Large intestine (tissue), 3 donors: ENCODE measurements at regions not wholly inside any gene's neighbourhood (a gene's known extent, or its start where the extent isn't known, plus 50 kb on each side); places are given as distances from the start of the nearest gene placed in this dataset.

Source experiments
- DNase-seq, 2 donors: peaks; one replicate each; pipeline versions ENCODE4 v3.0.0 to v3.0.0-alpha.2; 2013
- H3K27ac ChIP-seq: one replicate; pipeline ENCODE4 v1.5.1; 2013; ENCODE audit warnings: low read length
- H3K27me3 ChIP-seq: 2 replicates; pipeline ENCODE4 v1.6.1; 2013; ENCODE audit warnings: low read length; ENCODE audit not compliant: control insufficient read depth, insufficient read depth
- H3K36me3 ChIP-seq: 2 replicates; pipeline ENCODE4 v1.6.1; 2013; ENCODE audit warnings: low read length; ENCODE audit not compliant: control insufficient read depth, insufficient read depth
- H3K4me1 ChIP-seq: one replicate; pipeline ENCODE4 v1.6.1; 2013; ENCODE audit warnings: low read length; ENCODE audit not compliant: control insufficient read depth, insufficient read depth
- H3K4me3 ChIP-seq: one replicate; pipeline ENCODE4 v1.5.1; 2013; ENCODE audit warnings: low read length
- H3K9me3 ChIP-seq: one replicate; pipeline ENCODE4 v1.6.1; 2013; ENCODE audit warnings: mild to moderate bottlenecking, low read depth, low read length, moderate library complexity; ENCODE audit not compliant: control insufficient read depth
- WGBS: methylation state at CpG from one replicate; pipeline ENCODE4 v1.1.5; 2013; ENCODE audit warnings: low lambda C conversion rate; ENCODE audit not compliant: insufficient coverage; 5-methylcytosine and 5-hydroxymethylcytosine counted together

DNA sequence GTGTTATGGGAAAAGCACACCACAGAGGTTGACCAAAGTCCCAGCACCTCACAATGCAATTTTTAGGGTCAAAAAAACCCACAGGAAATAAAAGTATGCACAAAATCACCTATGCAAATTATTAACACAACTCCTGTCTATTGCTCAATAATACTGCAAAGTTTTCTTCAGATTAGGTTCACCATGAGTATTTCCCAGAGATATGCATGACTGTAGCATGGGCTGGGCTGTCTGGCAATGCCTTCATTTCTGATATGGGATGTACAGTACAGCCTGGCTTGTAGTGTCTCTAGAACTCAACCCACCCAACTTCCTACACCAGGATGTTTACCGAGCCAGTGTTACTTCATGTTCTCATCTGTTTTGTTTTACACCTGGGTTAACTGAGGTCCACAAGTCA, 698.7 kb upstream of the ARGLU1 start:
- Histone ChIP-seq H3K9me3 (no peaks in the 10 kb centered on the region), H3K36me3 (no peaks in the 10 kb centered on the region), H3K27ac (no peak overlapping the region), H3K4me1 (no peaks in the 10 kb centered on the region), H3K4me3 (no peak overlapping the region), H3K27me3 (no peaks in the 10 kb centered on the region)
- 100% methylated on average over 1 of the region's 1 CpG for WGBS
- DNase-seq: no peak

DNA sequence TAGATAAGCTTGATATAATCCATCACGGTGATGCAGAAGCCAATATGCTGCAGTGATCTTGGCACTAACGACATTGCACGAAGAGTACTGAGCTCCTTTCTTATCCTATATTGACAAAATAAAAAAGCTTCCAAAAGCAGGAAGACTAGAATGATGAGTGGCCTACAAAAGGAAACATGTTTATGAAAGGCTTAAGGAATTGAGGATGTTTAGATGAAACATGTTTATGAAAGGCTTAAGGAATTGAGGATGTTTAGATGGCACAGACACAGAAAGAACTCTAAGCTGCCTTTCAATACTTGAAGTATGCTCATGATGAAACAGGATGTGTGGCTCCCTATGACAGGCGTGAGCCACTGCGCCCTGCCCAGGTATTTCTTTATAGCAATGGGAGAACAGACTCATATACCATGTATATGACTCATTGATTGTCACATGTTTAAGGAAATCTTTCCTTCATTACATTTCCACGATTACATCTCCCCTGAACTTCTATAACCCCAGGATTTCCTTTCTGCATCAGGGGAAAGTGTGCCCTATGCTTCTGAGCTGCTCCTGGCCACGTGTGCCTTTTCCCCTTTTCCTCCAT, 690.8 kb upstream of the ARGLU1 start:
- Histone ChIP-seq H3K4me1 (no peaks in the 10 kb centered on the region), H3K27ac (no peak overlapping the region), H3K36me3 (no peaks in the 10 kb centered on the region), H3K9me3 (no peaks in the 10 kb centered on the region), H3K4me3 (no peak overlapping the region), H3K27me3 (no peaks in the 10 kb centered on the region)
- WGBS: 71% methylated on average over 4 of the region's 7 CpGs
- peak in 1 of 2 donors; percentile 11 for DNase-seq

DNA sequence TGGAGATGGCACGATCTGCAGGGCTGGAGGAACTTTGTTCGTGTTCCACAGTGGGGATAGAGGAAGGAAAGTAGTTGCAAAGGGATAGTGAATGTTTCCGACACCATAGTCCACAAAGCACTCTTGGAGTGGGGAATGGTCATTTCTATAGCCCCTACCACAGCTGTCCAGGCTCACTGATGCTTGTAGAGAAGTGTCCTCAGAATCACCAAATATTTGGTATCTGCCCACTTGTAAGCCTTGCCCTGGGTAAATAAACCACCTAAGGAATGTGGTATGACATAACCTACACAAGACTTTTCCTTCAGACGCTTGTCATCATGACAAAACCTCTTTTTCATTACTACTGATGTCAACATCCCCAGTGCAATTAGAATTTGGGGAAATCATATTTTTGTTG, 686.5 kb upstream of the ARGLU1 start:
- H3K36me3 ChIP-seq: no peaks in the 10 kb centered on the region
- no peaks in the 10 kb centered on the region for H3K9me3 ChIP-seq
- no peaks in the 10 kb centered on the region for H3K27me3 ChIP-seq
- H3K27ac ChIP-seq: no peak overlapping the region
- H3K4me3 ChIP-seq: no peak overlapping the region
- H3K4me1 ChIP-seq: no peaks in the 10 kb centered on the region
- DNase-seq: no peak
- WGBS: 88% methylated on average over 4 of the region's 4 CpGs

DNA sequence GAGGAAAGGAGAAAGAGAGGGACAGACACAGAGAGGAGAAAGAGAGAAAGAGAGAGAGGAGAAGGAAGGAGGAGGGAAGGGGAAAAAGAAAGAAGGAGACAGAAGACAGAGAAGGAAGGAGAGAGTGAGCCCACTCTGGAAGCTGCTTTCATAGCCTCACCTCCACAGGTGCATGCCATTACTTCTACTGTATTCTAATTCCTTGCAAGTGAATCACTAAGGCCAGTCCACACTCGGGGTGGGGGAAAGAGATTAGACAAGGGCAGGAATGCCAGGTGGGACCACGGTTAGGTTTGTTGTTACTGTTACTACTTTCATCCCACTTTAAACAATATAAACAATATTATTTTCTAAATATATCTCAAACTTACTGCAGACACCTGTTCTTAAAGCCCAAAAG, 684.5 kb upstream of the ARGLU1 start:
- no peak for DNase-seq
- Histone ChIP-seq H3K4me3 (no peak overlapping the region), H3K9me3 (no peaks in the 10 kb centered on the region), H3K27me3 (no peaks in the 10 kb centered on the region), H3K36me3 (no peaks in the 10 kb centered on the region), H3K27ac (no peak overlapping the region), H3K4me1 (no peaks in the 10 kb centered on the region)
- WGBS: no CpG with 5 or more reads among the region's 2 CpGs

DNA sequence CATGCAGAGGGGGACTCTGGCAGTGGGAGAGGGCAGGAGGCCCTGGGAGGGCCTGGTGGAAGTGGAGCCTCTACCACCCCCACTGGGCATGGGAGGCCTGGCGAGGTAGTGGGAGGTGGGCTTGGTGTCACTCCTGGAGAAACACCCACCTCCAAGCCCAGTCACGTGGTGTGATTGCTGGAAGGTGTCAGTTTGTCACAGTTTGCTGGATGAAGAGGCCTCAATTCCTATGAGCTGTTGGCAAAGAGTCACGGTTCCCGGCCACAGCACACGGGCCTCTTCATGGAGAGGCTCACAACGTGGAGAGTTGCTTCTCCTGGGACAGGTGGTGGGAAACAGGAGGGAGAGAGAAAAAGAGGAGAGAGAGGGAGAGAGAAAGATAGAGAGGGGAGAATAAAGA, 684.1 kb upstream of the ARGLU1 start:
- H3K4me3 ChIP-seq: no peak overlapping the region
- no peaks in the 10 kb centered on the region for H3K27me3 ChIP-seq
- no peaks in the 10 kb centered on the region for H3K4me1 ChIP-seq
- WGBS: 70% methylated on average over 5 of the region's 6 CpGs
- H3K36me3 ChIP-seq: no peaks in the 10 kb centered on the region
- no peak overlapping the region for H3K27ac ChIP-seq
- DNase-seq: no peak
- H3K9me3 ChIP-seq: no peaks in the 10 kb centered on the region

DNA sequence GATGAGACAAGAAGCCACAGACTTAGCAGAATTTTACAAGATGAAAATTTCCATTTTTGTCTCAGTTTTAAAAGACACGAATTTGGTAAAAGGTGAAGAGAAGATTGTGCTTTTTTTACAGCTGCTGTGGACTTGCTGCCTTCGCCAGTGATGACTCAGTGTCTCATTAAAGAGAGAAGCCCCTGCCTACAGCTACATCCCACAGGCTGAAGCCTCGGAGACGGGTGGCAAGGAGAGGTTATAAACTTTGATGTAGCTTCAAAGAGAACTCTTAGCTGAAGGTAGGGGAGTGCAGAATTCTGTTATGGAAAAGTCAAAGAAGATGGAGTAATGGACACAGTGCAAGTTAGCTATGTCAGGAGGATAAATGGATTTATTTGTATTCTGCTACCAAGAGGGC, 683.4 kb upstream of the ARGLU1 start:
- H3K4me3 ChIP-seq: no peak overlapping the region
- no peaks in the 10 kb centered on the region for H3K4me1 ChIP-seq
- no peak for DNase-seq
- no CpG with 5 or more reads among the region's 4 CpGs for WGBS
- no peaks in the 10 kb centered on the region for H3K27me3 ChIP-seq
- no peaks in the 10 kb centered on the region for H3K36me3 ChIP-seq
- H3K27ac ChIP-seq: no peak overlapping the region
- H3K9me3 ChIP-seq: no peaks in the 10 kb centered on the region

DNA sequence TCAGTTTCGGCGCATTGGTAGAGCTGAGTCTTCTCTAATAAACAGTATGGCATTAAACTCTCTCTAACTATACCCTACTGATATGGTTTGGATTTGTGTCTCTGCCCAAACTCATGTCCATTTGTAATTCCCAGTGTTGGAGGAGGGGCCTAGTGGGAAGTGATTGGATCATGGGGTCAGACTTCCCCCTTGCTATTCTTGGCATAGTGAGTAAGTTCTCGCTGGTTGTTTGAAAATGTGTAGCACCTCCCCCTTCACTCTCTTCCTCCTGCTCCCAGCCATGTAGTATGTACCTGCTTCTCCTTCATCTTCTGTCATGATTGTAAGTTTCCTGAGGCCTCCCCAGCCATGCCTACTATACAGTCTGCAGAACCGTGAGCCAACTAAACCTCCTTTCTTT, 682.7 kb upstream of the ARGLU1 start:
- no CpG with 5 or more reads among the region's 4 CpGs for WGBS
- no peak for DNase-seq
- Histone ChIP-seq H3K4me1 (no peaks in the 10 kb centered on the region), H3K9me3 (no peaks in the 10 kb centered on the region), H3K4me3 (no peak overlapping the region), H3K27me3 (no peaks in the 10 kb centered on the region), H3K27ac (no peak overlapping the region), H3K36me3 (no peaks in the 10 kb centered on the region)

DNA sequence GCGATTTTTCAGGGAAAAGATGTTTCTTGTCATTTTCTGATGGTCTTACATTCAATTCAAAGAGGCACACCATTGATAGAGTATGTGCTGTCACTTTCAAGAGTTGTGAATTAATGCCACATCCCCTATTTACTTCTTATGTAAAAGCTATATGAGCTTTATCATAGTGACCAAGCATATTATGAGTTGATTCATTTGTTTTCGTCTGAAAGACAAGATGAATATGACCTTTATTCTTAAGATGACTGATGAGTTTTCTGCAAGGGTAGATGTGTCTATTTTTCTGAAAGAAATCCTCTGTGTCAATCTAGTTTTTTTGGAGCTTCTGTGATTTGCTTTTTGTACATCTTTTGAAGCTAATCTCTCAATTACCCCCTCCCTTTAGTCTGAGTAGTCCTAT, 676.3 kb upstream of the ARGLU1 start:
- no peaks in the 10 kb centered on the region for H3K9me3 ChIP-seq
- WGBS: no CpG with 5 or more reads among the region's 2 CpGs
- H3K36me3 ChIP-seq: no peaks in the 10 kb centered on the region
- no peak for DNase-seq
- H3K4me3 ChIP-seq: no peak overlapping the region
- no peaks in the 10 kb centered on the region for H3K27me3 ChIP-seq
- H3K27ac ChIP-seq: no peak overlapping the region
- no peaks in the 10 kb centered on the region for H3K4me1 ChIP-seq

DNA sequence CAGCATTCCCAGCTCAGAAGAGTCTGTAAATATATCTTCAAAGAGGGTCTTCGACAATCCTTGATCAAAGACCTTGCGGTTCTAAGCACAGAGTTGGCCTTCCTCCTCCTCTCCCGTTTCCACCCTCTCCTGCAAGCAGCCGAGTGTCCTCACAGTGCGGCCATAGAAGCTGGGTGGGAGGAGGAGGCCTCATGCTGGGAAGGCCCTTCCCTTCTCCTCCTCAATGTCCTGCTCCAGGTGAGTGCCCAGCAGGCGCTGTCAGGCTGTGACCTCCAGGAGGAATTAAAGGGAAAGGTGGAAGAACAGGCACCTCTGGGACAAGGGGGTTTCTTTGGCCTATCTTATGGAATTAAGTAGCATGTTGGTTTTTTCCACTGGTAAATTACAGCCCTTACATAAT, 674.2 kb upstream of the ARGLU1 start:
- H3K4me3 ChIP-seq: no peak overlapping the region
- no peaks in the 10 kb centered on the region for H3K27me3 ChIP-seq
- no peaks in the 10 kb centered on the region for H3K9me3 ChIP-seq
- H3K36me3 ChIP-seq: no peaks in the 10 kb centered on the region
- no peak for DNase-seq
- H3K4me1 ChIP-seq: no peaks in the 10 kb centered on the region
- WGBS: no CpG with 5 or more reads among the region's 6 CpGs
- no peak overlapping the region for H3K27ac ChIP-seq

DNA sequence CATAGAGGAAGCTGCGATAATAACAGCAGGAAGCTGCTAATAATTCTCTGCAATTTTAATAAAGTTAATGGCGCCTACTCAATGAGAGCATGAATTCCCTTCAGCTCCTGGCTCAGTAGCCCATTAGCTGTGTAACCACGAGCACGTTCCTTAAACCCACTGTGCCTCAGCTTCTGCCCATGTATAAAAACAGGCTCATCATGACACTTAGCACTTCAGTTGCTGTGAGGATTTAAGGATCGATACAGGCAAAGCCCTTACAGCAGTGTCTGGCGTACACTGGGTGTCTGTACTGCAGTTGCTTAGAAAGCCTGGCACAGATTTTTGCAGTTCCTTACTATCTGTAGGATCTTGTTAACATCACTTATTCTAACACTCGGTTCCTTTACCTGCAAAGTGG, 673.4 kb upstream of the ARGLU1 start:
- no peak for DNase-seq
- WGBS: no CpG with 5 or more reads among the region's 7 CpGs
- H3K4me1 ChIP-seq: no peaks in the 10 kb centered on the region

DNA sequence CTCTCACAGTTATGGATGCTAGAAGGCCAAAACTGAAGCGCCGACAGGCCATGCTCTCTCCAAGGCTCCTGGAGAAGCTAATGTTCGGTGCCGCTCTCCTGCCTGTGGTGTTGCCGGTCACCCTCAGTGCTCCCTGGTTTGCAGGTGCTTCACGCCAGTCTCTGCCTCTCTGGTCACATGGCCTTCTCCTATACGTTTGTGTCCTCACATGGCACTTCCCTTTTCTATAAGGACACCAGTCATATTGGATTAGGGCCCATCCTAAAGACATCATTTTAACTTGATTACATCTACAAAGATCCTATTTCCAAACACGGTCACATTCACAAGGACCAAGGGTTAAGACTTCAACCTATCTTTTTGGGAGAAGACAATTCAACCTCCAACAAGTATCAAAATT, 671.3 kb upstream of the ARGLU1 start:
- H3K9me3 ChIP-seq: no peaks in the 10 kb centered on the region
- no peak overlapping the region for H3K4me3 ChIP-seq
- no peaks in the 10 kb centered on the region for H3K27me3 ChIP-seq
- DNase-seq: no peak
- H3K27ac ChIP-seq: no peak overlapping the region
- no CpG with 5 or more reads among the region's 8 CpGs for WGBS
- H3K4me1 ChIP-seq: no peaks in the 10 kb centered on the region
- no peaks in the 10 kb centered on the region for H3K36me3 ChIP-seq

More for the DNA sequence above, 673.4 kb upstream of the ARGLU1 start:
- no peak overlapping the region for H3K4me3 ChIP-seq
- no peaks in the 10 kb centered on the region for H3K36me3 ChIP-seq
- H3K27ac ChIP-seq: no peak overlapping the region
- no peaks in the 10 kb centered on the region for H3K9me3 ChIP-seq
- H3K27me3 ChIP-seq: no peaks in the 10 kb centered on the region
